Posterior cingulate gyrus (tissue), 11 donors: ENCODE measurements at regions not wholly inside any gene's neighbourhood (a gene's known extent, or its start where the extent isn't known, plus 50 kb on each side); places are given as distances from the start of the nearest gene placed in this dataset.

Experiments
- DNase-seq, 10 donors: peaks; one replicate each; pipeline versions ENCODE4 v3.0.0 to v3.0.0-alpha.2; 2020 to 2021; ENCODE audit warnings: mixed read lengths in 3 of 10
- intact Hi-C: fragments of 100-400 bp; cut with DNase I; formaldehyde crosslinking; loops from one replicate; pipeline ENCODE4 v1.15.1; 2023

GRCh38 chr13:67369895-67370660, 139.9 kb upstream of the PCDH9 start:
- intact Hi-C loops, result no loop called here
- DNase-seq, result no peak

GRCh38 chr13:67367399-67367798, 137.3 kb upstream of the PCDH9 start:
- intact Hi-C loops, result no loop called here
- no peak for DNase-seq

- intact Hi-C loops, result no loop called here
- no peak for DNase-seq
Measured at GRCh38 chr13:67366533-67366932, 136.4 kb upstream of the PCDH9 start.

GRCh38 chr13:67355812-67356476, 125.8 kb upstream of the PCDH9 start:
- DNase-seq, result no peak
- intact Hi-C loops, result no loop called here

- intact Hi-C loops, result no loop called here
Measured at GRCh38 chr13:67353941-67354340, 123.8 kb upstream of the PCDH9 start.

GRCh38 chr13:67353031-67353430, 122.9 kb upstream of the PCDH9 start:
- intact Hi-C loops, result no loop called here
- DNase-seq, result no peak

More at GRCh38 chr13:67353941-67354340, 123.8 kb upstream of the PCDH9 start:
- DNase-seq, result no peak

- DNase-seq, result no peak
- intact Hi-C loops, result no loop called here
Measured at GRCh38 chr13:67351909-67352308, 121.8 kb upstream of the PCDH9 start.

- intact Hi-C loops, result no loop called here
- DNase-seq, result no peak
Measured at GRCh38 chr13:67351114-67351513, 121.0 kb upstream of the PCDH9 start.

- no peak for DNase-seq
- intact Hi-C loops, result no loop called here
Measured at GRCh38 chr13:67343777-67344176, 113.6 kb upstream of the PCDH9 start.

- intact Hi-C loops, result no loop called here
- no peak for DNase-seq
Measured at GRCh38 chr13:67341406-67341805, 111.3 kb upstream of the PCDH9 start.

GRCh38 chr13:67330149-67330548, 100.0 kb upstream of the PCDH9 start:
- intact Hi-C loops, result no loop called here
- DNase-seq, result no peak

GRCh38 chr13:67328895-67329294, 98.8 kb upstream of the PCDH9 start:
- intact Hi-C loops, result no loop called here
- DNase-seq, result no peak

- no peak for DNase-seq
Measured at GRCh38 chr13:67318860-67319259, 88.7 kb upstream of the PCDH9 start.

GRCh38 chr13:67318398-67318797, 88.3 kb upstream of the PCDH9 start:
- intact Hi-C loops, result no loop called here
- DNase-seq, result no peak

More at GRCh38 chr13:67318860-67319259, 88.7 kb upstream of the PCDH9 start:
- intact Hi-C loops, result no loop called here

GRCh38 chr13:67314405-67314804, 84.3 kb upstream of the PCDH9 start:
- no peak for DNase-seq
- intact Hi-C loops, result no loop called here

GRCh38 chr13:67308004-67308772, 78.1 kb upstream of the PCDH9 start:
- intact Hi-C loops, result no loop called here
- no peak for DNase-seq

- intact Hi-C loops, result no loop called here
- no peak for DNase-seq
Measured at GRCh38 chr13:67306742-67307141, 76.6 kb upstream of the PCDH9 start.

GRCh38 chr13:67303661-67304333, 73.7 kb upstream of the PCDH9 start:
- intact Hi-C loops, result no loop called here
- no peak for DNase-seq

GRCh38 chr13:67299751-67300150, 69.6 kb upstream of the PCDH9 start:
- no peak for DNase-seq
- intact Hi-C loops, result no loop called here

GRCh38 chr13:67299072-67299635, 69.0 kb upstream of the PCDH9 start:
- no peak for DNase-seq
- intact Hi-C loops, result no loop called here

- no peak for DNase-seq
- intact Hi-C loops, result no loop called here
Measured at GRCh38 chr13:67298297-67298696, 68.2 kb upstream of the PCDH9 start.
